Eye (tissue), 1 donor: ENCODE measurements at regions not wholly inside any gene's neighbourhood (a gene's known extent, or its start where the extent isn't known, plus 50 kb on each side); places are given as distances from the start of the nearest gene placed in this dataset.
A peak's percentile ranks its signal among the peaks of the same experiment; 100 is the strongest.

ENCODE experiments used
- DNase-seq: peaks from one replicate; pipeline ENCODE4 v3.0.0-alpha.2; 2015

- no peak for DNase-seq
Observed at GRCh38 chr16:80418517-80419355, 122.1 kb upstream of the DYNLRB2 start.

GRCh38 chr16:80417706-80418271 lies 123.0 kb upstream of the DYNLRB2 start:
- peak; percentile 9 for DNase-seq

GRCh38 chr16:80408014-80408413 lies 132.8 kb upstream of the DYNLRB2 start:
- DNase-seq = no peak

- peak; percentile 62 for DNase-seq
Observed at GRCh38 chr16:80407265-80407987, 133.4 kb upstream of the DYNLRB2 start.

- DNase-seq = no peak
Observed at GRCh38 chr16:80404847-80405246, 135.9 kb upstream of the DYNLRB2 start.

- DNase-seq = no peak
Observed at GRCh38 chr16:80403894-80404293, 136.9 kb upstream of the DYNLRB2 start.

- DNase-seq = no peak
Observed at GRCh38 chr16:80390871-80391489, 149.8 kb upstream of the DYNLRB2 start.

- no peak for DNase-seq
Observed at GRCh38 chr16:80390046-80390445, 150.7 kb upstream of the DYNLRB2 start.

- no peak for DNase-seq
Observed at GRCh38 chr16:80389338-80389737, 151.5 kb upstream of the DYNLRB2 start.

- DNase-seq = peak; percentile 79
Observed at GRCh38 chr16:80387318-80387921, 153.4 kb upstream of the DYNLRB2 start.

GRCh38 chr16:80384862-80385261 lies 155.9 kb upstream of the DYNLRB2 start:
- DNase-seq = no peak

- DNase-seq = no peak
Observed at GRCh38 chr16:80380514-80380913, 160.3 kb upstream of the DYNLRB2 start.

- DNase-seq = peak; percentile 56
Observed at GRCh38 chr16:80377096-80377956, 163.5 kb upstream of the DYNLRB2 start.

- DNase-seq = no peak
Observed at GRCh38 chr16:80375973-80376372, 164.8 kb upstream of the DYNLRB2 start.

GRCh38 chr16:80375513-80375912 lies 165.3 kb upstream of the DYNLRB2 start:
- DNase-seq = no peak

GRCh38 chr16:80372341-80372740 lies 168.5 kb upstream of the DYNLRB2 start:
- DNase-seq = no peak

- DNase-seq = peak; percentile 85
Observed at GRCh38 chr16:80369138-80369958, 171.4 kb upstream of the DYNLRB2 start.

- DNase-seq = no peak
Observed at GRCh38 chr16:80367037-80367658, 173.6 kb upstream of the DYNLRB2 start.

- DNase-seq = no peak
Observed at GRCh38 chr16:80366023-80366422, 174.8 kb upstream of the DYNLRB2 start.

- no peak for DNase-seq
Observed at GRCh38 chr16:80362816-80363215, 178.0 kb upstream of the DYNLRB2 start.

GRCh38 chr16:80356365-80356764 lies 184.4 kb upstream of the DYNLRB2 start:
- no peak for DNase-seq
